NCI-H2196 (cell line): ENCODE measurements at regions not wholly inside any gene's neighbourhood (a gene's known extent, or its start where the extent isn't known, plus 50 kb on each side); places are given as distances from the start of the nearest gene placed in this dataset.
"Not testable (repeated sequence)": the region's sequence is repeated elsewhere in the genome, so short reads cannot be mapped to it uniquely, and the experiment has no call there.

Experiments used
- DNase-seq: peaks from one replicate; lab custom pipeline; 2025; ENCODE audit not compliant: unreplicated experiment; lab: John Stamatoyannopoulos, UW

DNA sequence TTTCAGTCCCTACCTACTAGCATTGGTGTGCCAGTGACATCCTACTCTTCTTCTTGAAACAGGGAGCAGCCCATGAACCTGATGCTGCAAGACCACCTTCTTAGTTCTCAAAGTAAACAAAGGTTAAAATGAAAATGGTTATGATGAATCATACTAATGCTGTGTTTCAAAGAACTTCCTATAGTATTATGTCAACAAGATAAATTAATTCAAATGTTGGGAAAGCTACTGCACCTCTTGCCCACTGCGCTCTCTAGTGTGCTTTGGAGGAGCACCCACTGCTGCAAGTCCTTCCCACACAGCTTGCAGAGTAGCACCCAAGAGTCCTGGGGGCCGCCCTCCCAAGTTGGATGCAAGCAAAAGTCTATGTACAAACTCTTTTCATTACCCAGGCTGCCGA is 81.1 kb downstream of the CD200R1L start:
- DNase-seq, result no peak

DNA sequence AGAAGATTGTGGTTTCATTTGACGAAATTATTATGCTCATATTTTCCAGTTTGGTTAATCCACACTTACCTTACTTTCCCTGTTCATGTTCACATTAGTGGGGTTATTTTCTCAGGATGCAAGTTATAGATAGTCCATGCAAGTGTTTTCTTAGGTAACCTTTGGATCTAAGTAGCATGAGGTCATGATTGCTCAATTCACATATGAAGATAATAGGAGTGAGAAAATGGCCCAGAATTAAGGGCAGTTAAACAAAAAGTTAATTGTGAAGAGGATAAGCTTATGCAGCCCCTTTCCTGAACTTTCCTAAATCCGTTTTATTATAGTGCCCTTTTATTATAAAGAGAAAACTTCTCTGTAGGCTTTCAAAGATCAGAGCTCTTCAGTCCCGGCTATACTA is 83.4 kb downstream of the CD200R1L start:
- no peak for DNase-seq

- DNase-seq, result no peak
These were observed 85.5 kb downstream of the CD200R1L start for GRCh38 chr3:112761062-112761638.

- no peak for DNase-seq
These were observed 87.0 kb downstream of the CD200R1L start for GRCh38 chr3:112759681-112760080.

- DNase-seq, result no peak
These were observed 87.5 kb downstream of the CD200R1L start for GRCh38 chr3:112759210-112759609.

DNA sequence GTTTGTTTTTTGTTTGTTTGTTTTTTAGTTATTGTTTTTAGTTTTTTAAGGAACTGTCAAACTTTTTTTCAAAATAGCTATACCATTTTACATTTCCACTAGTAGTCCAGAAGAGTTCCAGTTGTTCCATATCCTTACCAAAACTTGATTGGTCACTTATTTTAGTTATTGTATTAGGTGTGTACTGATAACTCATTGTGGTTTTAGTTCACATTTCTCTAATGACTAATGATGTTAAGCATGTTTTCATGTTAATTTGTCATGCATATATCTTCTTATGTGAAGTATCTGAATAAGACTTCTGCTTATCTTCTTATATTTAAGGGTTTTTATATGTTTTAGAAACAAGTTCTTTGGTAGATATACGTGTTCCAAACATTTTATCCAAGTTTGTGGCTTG is 89.5 kb downstream of the CD200R1L start:
- DNase-seq, result no peak

- DNase-seq, result no peak
These were observed 90.6 kb downstream of the CD200R1L start for GRCh38 chr3:112755845-112756613.

GRCh38 chr3:112755046-112755445 is 91.6 kb downstream of the CD200R1L start:
- not testable (repeated sequence) for DNase-seq

GRCh38 chr3:112751564-112752512 is 94.8 kb downstream of the CD200R1L start:
- no peak for DNase-seq

GRCh38 chr3:112751061-112751460 is 95.6 kb downstream of the CD200R1L start:
- DNase-seq, result no peak

- DNase-seq, result no peak
These were observed 99.0 kb downstream of the CD200R1L start for GRCh38 chr3:112747624-112748023.

DNA sequence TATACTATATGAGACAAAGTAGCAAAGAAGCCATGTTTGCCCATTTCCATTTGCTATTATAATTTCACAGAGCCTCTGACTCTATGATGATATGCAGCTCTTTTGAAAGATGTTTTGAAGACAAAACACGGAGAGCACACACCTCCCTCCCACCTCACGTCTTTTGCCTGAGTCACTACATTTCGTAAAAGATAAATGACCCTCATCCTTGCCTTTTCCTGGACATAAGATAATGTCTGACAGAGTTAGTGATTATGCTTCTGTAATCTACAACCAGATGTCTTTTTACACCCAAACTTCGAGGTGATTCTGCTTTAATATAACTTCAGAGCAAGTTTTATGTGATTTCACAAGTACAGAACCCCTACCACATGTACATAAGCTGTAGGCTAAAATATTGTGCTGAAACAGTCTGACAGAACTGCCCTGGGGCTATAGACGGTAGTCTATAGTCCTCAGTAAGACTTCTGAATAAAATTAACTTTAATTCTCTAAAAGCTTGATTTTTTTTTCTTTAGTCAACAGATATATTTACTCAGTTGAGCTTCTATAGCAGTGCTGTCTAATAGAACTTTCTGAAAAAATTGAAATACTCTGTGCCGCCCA is 99.9 kb downstream of the CD200R1L start:
- no peak for DNase-seq

DNA sequence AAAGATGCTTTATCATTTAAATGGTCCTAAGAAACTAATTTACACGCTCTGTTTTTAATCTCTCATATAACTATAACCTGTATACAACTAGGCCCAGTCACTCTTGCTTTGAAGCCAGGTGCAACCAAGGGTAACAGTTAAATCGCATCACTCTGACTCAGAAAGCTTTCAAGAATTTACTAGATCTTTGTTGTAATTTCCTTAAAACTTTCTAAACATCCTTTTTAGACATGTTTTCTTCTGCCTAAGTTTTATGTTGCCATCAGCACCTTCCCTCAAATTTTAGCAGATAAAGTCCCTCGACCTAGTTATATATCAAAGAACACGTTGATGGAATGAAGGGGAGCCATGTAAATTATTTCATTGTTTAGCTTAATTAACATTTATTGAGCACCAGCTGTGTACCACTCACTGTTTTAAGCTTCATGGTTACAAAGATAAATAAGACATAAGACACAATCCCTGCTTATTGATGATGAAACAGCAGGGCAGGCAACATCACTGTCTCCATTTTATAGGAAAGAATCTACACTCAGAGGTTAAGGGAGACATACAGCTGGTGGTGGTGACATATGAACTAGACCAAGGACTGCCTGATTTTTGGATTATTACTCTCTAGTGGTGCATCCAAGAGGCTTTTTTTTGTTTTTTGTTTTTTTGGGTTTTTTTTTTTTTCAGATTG is 101.0 kb downstream of the CD200R1L start:
- DNase-seq, result no peak

- no peak for DNase-seq
These were observed 101.7 kb downstream of the CD200R1L start for GRCh38 chr3:112744825-112745566.

DNA sequence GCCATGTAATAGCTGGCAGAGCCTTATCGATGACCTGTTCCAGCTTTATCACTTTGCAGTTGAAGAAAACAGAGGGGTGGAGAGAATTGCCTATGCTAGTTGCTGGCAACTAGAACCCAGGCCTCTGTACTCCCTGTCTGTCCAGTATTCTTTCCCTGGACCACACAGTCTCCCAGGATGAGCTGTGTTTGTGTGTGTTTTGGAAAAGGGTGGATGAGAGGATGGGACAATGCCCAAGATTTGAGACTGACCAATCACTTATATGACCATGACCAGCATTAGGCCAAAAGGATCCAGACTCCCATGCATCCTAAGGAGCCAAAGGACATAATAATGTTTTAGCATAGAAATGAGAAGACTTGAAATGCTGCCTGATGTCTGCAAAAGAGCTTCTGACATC is 102.6 kb downstream of the CD200R1L start:
- no peak for DNase-seq

GRCh38 chr3:112742934-112743333 is 102.0 kb upstream of the CCDC80 start:
- DNase-seq, result no peak

- no peak for DNase-seq
These were observed 101.0 kb upstream of the CCDC80 start for GRCh38 chr3:112741983-112742382.

- no peak for DNase-seq
These were observed 99.9 kb upstream of the CCDC80 start for GRCh38 chr3:112740835-112741234.

- no peak for DNase-seq
These were observed 98.5 kb upstream of the CCDC80 start for GRCh38 chr3:112739252-112739965.
